ENCODE measurements at regions not wholly inside any gene's neighbourhood (a gene's known extent, or its start where the extent isn't known, plus 50 kb on each side); places are given as distances from the start of the nearest gene placed in this dataset.

DNA sequence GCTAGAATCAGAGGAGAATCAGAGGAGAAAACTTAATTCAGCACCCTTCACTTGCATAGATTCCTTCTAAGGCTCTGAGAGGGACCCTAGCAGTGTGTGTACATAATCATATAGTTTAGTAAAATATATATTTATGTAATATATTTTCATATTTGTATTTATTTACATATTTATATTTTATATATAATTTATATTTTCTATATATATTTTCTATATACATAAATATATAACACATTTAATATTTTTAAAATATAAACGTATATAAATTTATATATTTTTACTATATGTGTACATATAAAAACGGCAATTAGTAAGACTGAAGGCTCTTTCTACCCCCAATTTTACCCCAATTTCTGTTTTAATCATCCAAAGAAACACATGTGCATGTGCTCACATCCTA lies 80.3 kb downstream of the NXPE2 start:
- Histone ChIP-seq H3K23ac (ENCODE audit: low read length) (no peak overlapping the region), H3K56ac (ENCODE audit: low read length) (no peak overlapping the region), H2BK120ac (ENCODE audit: low read depth, low read length) (no peak overlapping the region)

DNA sequence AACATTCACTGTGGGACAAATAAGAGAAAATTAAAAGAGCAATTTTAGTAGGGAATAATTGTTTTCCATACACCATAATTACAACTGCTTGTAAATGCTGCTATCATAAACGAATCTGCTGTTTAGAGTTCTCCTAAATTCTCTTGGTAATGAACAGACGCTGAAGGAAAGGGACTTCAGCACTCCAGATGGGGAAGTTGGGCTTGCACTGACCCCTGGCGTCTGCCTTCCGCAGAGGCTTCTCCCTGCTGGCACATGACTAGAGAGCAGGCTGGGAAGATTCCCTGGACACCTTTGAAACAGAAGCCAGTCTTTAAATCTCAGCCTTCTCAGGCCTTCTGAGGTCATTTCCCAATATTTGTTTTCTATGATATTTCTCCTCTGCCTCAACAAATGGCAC lies 84.1 kb downstream of the NXPE2 start:
- H3K36me3 ChIP-seq (ENCODE audit: control insufficient read depth, insufficient read depth, low read length) = no peaks in the 10 kb centered on the region
- no peak overlapping the region for H3K56ac ChIP-seq (ENCODE audit: low read length)
- no peaks in the 10 kb centered on the region for H3K27me3 ChIP-seq (ENCODE audit: insufficient read depth, low read length, poor library complexity)
- H3K18ac ChIP-seq (ENCODE audit: low read length) = no peak overlapping the region
- H3K27ac ChIP-seq (ENCODE audit: low read depth, low read length) = no peak overlapping the region
- no peaks in the 10 kb centered on the region for H3K79me2 ChIP-seq (ENCODE audit: control insufficient read depth, insufficient read depth, low read length)
- H3K23ac ChIP-seq (ENCODE audit: low read length) = no peak overlapping the region
- H3K4ac ChIP-seq (ENCODE audit: low read depth, low read length) = no peak overlapping the region
- WGBS (ENCODE audit: extremely low coverage, insufficient coverage, low lambda C conversion rate) = no CpG with 5 or more reads among the region's 4 CpGs
- H2AK5ac ChIP-seq (ENCODE audit: low read length) = no peak overlapping the region
- H2BK5ac ChIP-seq (ENCODE audit: low read length) = no peak overlapping the region
- H4K5ac ChIP-seq (ENCODE audit: low read length) = no peak overlapping the region
- H2BK120ac ChIP-seq (ENCODE audit: low read depth, low read length) = no peak overlapping the region
- no peak overlapping the region for H3K9ac ChIP-seq (ENCODE audit: low read length)
- no peaks in the 10 kb centered on the region for H3K4me1 ChIP-seq (ENCODE audit: control insufficient read depth, low read depth, low read length)
- H4K8ac ChIP-seq (ENCODE audit: low read depth, low read length) = no peak overlapping the region
- H3K4me3 ChIP-seq (ENCODE audit: low read length) = no peak overlapping the region
- no peak overlapping the region for H3K4me2 ChIP-seq (ENCODE audit: low read length)
- H2BK15ac ChIP-seq (replicated peaks; ENCODE audit: low read depth) = no peak overlapping the region
- peak; percentile 73 for DNase-seq
- H3K79me1 ChIP-seq (ENCODE audit: low read length) = no peaks in the 10 kb centered on the region

More for the DNA sequence above, 80.3 kb downstream of the NXPE2 start:
- DNase-seq = no peak
- no CpG with 5 or more reads among the region's 2 CpGs for WGBS (ENCODE audit: extremely low coverage, insufficient coverage, low lambda C conversion rate)
- Histone ChIP-seq H3K27me3 (ENCODE audit: insufficient read depth, low read length, poor library complexity) (no peaks in the 10 kb centered on the region), H3K79me1 (ENCODE audit: low read length) (no peaks in the 10 kb centered on the region), H2BK15ac (replicated peaks; ENCODE audit: low read depth) (no peak overlapping the region), H3K4ac (ENCODE audit: low read depth, low read length) (no peak overlapping the region), H3K4me3 (ENCODE audit: low read length) (no peak overlapping the region), H3K18ac (ENCODE audit: low read length) (no peak overlapping the region), H3K79me2 (ENCODE audit: control insufficient read depth, insufficient read depth, low read length) (no peaks in the 10 kb centered on the region), H3K27ac (ENCODE audit: low read depth, low read length) (no peak overlapping the region), H3K9ac (ENCODE audit: low read length) (no peak overlapping the region), H2AK5ac (ENCODE audit: low read length) (no peak overlapping the region), H3K36me3 (ENCODE audit: control insufficient read depth, insufficient read depth, low read length) (no peaks in the 10 kb centered on the region), H3K4me1 (ENCODE audit: control insufficient read depth, low read depth, low read length) (no peaks in the 10 kb centered on the region), H4K8ac (ENCODE audit: low read depth, low read length) (no peak overlapping the region), H2BK5ac (ENCODE audit: low read length) (no peak overlapping the region), H3K4me2 (ENCODE audit: low read length) (no peak overlapping the region), H4K5ac (ENCODE audit: low read length) (no peak overlapping the region)

DNA sequence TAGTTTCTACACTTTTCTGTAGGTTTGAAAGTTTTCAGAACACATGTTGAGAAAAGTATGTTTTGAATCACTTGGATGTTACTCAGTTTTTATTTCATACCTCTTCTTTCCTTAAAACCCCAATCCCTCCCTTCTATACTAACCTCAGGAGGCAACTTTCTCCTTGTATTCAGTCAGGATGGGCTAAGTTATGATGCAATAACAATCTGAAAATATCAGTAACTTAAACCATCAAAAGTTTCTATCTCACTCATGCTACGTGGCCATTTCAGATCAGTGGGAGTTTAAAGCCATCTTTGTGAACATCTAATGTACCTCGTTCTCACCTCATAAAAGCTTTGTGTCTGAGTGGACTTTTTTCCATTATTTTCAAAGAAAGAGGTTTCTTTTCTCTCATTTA lies 86.2 kb downstream of the NXPE2 start:
- no peak overlapping the region for H4K5ac ChIP-seq (ENCODE audit: low read length)
- no peak overlapping the region for H2BK15ac ChIP-seq (replicated peaks; ENCODE audit: low read depth)
- H3K36me3 ChIP-seq (ENCODE audit: control insufficient read depth, insufficient read depth, low read length) = no peaks in the 10 kb centered on the region
- no peaks in the 10 kb centered on the region for H3K79me1 ChIP-seq (ENCODE audit: low read length)
- no peak overlapping the region for H3K4me2 ChIP-seq (ENCODE audit: low read length)
- no peak overlapping the region for H2BK120ac ChIP-seq (ENCODE audit: low read depth, low read length)
- WGBS (ENCODE audit: extremely low coverage, insufficient coverage, low lambda C conversion rate) = no CpG with 5 or more reads among the region's 2 CpGs
- H3K56ac ChIP-seq (ENCODE audit: low read length) = no peak overlapping the region
- no peak overlapping the region for H3K23ac ChIP-seq (ENCODE audit: low read length)
- H3K9ac ChIP-seq (ENCODE audit: low read length) = no peak overlapping the region
- no peak overlapping the region for H2BK5ac ChIP-seq (ENCODE audit: low read length)
- H3K27ac ChIP-seq (ENCODE audit: low read depth, low read length) = no peak overlapping the region
- H3K79me2 ChIP-seq (ENCODE audit: control insufficient read depth, insufficient read depth, low read length) = no peaks in the 10 kb centered on the region
- no peak overlapping the region for H3K18ac ChIP-seq (ENCODE audit: low read length)
- no peak overlapping the region for H2AK5ac ChIP-seq (ENCODE audit: low read length)
- no peak for DNase-seq
- H3K4me1 ChIP-seq (ENCODE audit: control insufficient read depth, low read depth, low read length) = no peaks in the 10 kb centered on the region
- H3K4ac ChIP-seq (ENCODE audit: low read depth, low read length) = no peak overlapping the region
- no peak overlapping the region for H3K4me3 ChIP-seq (ENCODE audit: low read length)
- H4K8ac ChIP-seq (ENCODE audit: low read depth, low read length) = no peak overlapping the region
- no peaks in the 10 kb centered on the region for H3K27me3 ChIP-seq (ENCODE audit: insufficient read depth, low read length, poor library complexity)

DNA sequence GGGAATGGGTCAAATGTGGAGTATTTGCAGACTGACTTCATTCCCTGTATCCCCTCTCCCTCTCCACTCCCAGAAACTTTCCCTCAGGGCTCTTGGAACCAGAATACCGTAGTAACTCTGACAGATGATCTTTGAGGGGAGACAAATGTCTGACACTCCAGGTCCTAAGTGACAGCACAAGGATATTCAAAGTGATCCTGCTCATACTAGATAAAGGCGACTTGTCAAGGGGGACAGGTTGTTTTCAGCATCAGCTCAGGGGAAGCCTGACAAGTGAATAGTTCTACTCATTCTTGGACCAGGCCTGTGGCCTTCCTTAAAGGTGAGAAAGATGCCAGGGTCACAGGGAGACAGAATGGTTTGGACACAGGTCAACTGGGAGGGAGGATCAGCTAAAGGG lies 92.8 kb downstream of the NXPE2 start:
- Histone ChIP-seq H4K5ac (ENCODE audit: low read length) (no peak overlapping the region), H3K4me3 (ENCODE audit: low read length) (no peak overlapping the region), H2BK5ac (ENCODE audit: low read length) (no peak overlapping the region)

DNA sequence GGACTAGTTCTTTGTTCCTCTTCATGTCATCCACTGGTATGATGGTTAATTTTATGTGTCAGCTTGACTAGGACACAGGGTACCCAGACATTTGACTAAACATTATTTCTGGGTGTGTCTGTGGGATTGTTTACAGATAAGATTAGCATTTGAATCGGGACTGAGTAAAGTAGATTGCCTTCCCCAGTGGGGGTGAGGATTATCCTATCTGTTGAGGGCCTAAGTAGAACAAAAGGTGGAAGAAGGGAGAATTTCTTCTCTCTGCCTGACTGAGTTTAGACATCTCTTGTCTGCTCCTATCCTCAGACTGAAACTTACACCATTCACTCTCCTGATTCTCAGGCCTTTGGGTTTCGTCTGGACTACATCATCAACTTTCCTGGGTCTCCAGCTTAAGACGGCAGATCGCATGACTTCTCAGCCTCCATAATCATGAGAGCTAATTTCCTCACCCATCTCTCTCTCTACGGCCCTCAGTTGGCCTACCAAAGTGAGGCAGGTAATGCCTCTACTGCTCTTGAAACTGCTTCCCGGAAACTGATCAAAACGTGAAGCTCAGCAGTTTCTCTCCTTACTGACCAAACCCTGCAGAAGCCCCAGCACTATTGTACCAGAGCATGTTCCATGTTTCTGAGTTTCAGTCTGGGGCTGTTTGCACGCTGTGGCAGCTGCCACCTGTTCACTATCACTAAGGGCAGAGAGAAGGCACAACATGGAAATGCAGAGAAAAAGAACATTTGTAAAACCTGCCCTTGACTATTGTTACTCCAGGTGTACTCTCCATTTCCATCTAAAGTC lies 95.4 kb downstream of the NXPE2 start:
- Histone ChIP-seq H3K9ac (ENCODE audit: low read length) (no peak overlapping the region), H2BK5ac (ENCODE audit: low read length) (no peak overlapping the region), H3K4me2 (ENCODE audit: low read length) (no peak overlapping the region), H3K4ac (ENCODE audit: low read depth, low read length) (no peak overlapping the region), H4K8ac (ENCODE audit: low read depth, low read length) (no peak overlapping the region), H4K5ac (ENCODE audit: low read length) (no peak overlapping the region), H3K27me3 (ENCODE audit: insufficient read depth, low read length, poor library complexity) (no peaks in the 10 kb centered on the region), H2BK120ac (ENCODE audit: low read depth, low read length) (no peak overlapping the region), H3K4me3 (ENCODE audit: low read length) (no peak overlapping the region), H3K36me3 (ENCODE audit: control insufficient read depth, insufficient read depth, low read length) (no peaks in the 10 kb centered on the region), H3K4me1 (ENCODE audit: control insufficient read depth, low read depth, low read length) (peaks cover 6% of the 10 kb centered on the region), H3K79me2 (ENCODE audit: control insufficient read depth, insufficient read depth, low read length) (no peaks in the 10 kb centered on the region), H3K23ac (ENCODE audit: low read length) (no peak overlapping the region), H3K79me1 (ENCODE audit: low read length) (no peaks in the 10 kb centered on the region), H2BK15ac (replicated peaks; ENCODE audit: low read depth) (no peak overlapping the region), H3K27ac (ENCODE audit: low read depth, low read length) (no peak overlapping the region), H3K56ac (ENCODE audit: low read length) (peak overlapping the region; percentile 45), H2AK5ac (ENCODE audit: low read length) (no peak overlapping the region), H3K18ac (ENCODE audit: low read length) (no peak overlapping the region)
- no CpG with 5 or more reads among the region's 8 CpGs for WGBS (ENCODE audit: extremely low coverage, insufficient coverage, low lambda C conversion rate)
- DNase-seq = peak; percentile 77

More for the DNA sequence above, 92.8 kb downstream of the NXPE2 start:
- no peak overlapping the region for H3K27ac ChIP-seq (ENCODE audit: low read depth, low read length)
- no CpG with 5 or more reads among the region's 2 CpGs for WGBS (ENCODE audit: extremely low coverage, insufficient coverage, low lambda C conversion rate)
- no peak overlapping the region for H3K56ac ChIP-seq (ENCODE audit: low read length)
- peaks cover 6% of the 10 kb centered on the region for H3K4me1 ChIP-seq (ENCODE audit: control insufficient read depth, low read depth, low read length)
- no peaks in the 10 kb centered on the region for H3K36me3 ChIP-seq (ENCODE audit: control insufficient read depth, insufficient read depth, low read length)
- no peak overlapping the region for H3K4ac ChIP-seq (ENCODE audit: low read depth, low read length)
- no peak overlapping the region for H3K4me2 ChIP-seq (ENCODE audit: low read length)
- no peak overlapping the region for H2AK5ac ChIP-seq (ENCODE audit: low read length)
- H3K18ac ChIP-seq (ENCODE audit: low read length) = no peak overlapping the region
- no peak overlapping the region for H2BK120ac ChIP-seq (ENCODE audit: low read depth, low read length)
- no peak for DNase-seq
- H4K8ac ChIP-seq (ENCODE audit: low read depth, low read length) = no peak overlapping the region
- no peak overlapping the region for H2BK15ac ChIP-seq (replicated peaks; ENCODE audit: low read depth)
- H3K23ac ChIP-seq (ENCODE audit: low read length) = no peak overlapping the region
- no peaks in the 10 kb centered on the region for H3K79me1 ChIP-seq (ENCODE audit: low read length)
- no peaks in the 10 kb centered on the region for H3K79me2 ChIP-seq (ENCODE audit: control insufficient read depth, insufficient read depth, low read length)
- H3K27me3 ChIP-seq (ENCODE audit: insufficient read depth, low read length, poor library complexity) = no peaks in the 10 kb centered on the region
- H3K9ac ChIP-seq (ENCODE audit: low read length) = no peak overlapping the region
